RWPE1 (cell line): ENCODE measurements at regions not wholly inside any gene's neighbourhood (a gene's known extent, or its start where the extent isn't known, plus 50 kb on each side); places are given as distances from the start of the nearest gene placed in this dataset.

ENCODE experiments used
- CTCF ChIA-PET: fragments of 350-600 bp; sonication (Branson Sonifier 250); formaldehyde crosslinking; extraction: SDS; loops from one replicate; lab custom pipeline; 2021; lab: Yijun Ruan, JAX
- POLR2A ChIA-PET: fragments of 400-600 bp; formaldehyde crosslinking; extraction: SDS; loops from one replicate; lab custom pipeline; 2020; ENCODE audit warnings: antibody characterized with exemption; ENCODE audit not compliant: low non-redundant PET; lab: Yijun Ruan, JAX
- DNase-seq: peaks from one replicate; pipeline ENCODE4 v3.0.0; 2012; ENCODE audit warnings: low spot score
- H3K27ac ChIP-seq: fragments of 450-650 bp; 2 replicates; pipeline ENCODE4 v1.5.1; 2017
- TF ChIP-seq, protein P1 (sequence below): fragments of 450-650 bp; conservative IDR thresholded peaks from 2 replicates; pipeline ENCODE4 v1.5.1; 2017; ENCODE audit warnings: low read depth, mild to moderate bottlenecking

DNA sequence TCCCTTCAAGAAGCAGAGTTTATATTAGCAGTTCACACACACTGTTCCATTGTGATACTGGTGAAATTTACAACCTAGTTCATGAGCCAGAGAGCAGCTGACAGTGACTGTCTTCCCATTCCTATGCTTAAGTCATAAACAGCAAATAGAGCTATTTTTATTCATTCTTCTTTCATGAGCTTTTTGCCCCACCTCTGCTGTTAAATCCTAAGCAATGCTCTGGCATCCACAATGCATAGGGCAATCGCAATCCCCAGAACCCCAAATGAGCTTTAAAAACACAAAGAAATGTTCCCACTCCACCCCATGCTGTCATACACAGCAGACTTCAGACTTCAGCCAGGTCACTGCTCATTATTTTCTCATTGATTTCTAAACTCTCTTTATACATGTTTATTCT, 307.5 kb downstream of the ETS1 start:
- CTCF ChIA-PET, result interaction anchor here (0.7 to 1.2 kb wide), 2 partner anchors 122 to 371 kb away, joined by 3 read pairs; no protein-coding TSS in a partner anchor
- H3K27ac ChIP-seq, result peak overlapping the region; percentile 76
- POLR2A ChIA-PET, result no interaction called here
- DNase-seq, result peak; percentile 3
- TF ChIP-seq, protein P1, sequence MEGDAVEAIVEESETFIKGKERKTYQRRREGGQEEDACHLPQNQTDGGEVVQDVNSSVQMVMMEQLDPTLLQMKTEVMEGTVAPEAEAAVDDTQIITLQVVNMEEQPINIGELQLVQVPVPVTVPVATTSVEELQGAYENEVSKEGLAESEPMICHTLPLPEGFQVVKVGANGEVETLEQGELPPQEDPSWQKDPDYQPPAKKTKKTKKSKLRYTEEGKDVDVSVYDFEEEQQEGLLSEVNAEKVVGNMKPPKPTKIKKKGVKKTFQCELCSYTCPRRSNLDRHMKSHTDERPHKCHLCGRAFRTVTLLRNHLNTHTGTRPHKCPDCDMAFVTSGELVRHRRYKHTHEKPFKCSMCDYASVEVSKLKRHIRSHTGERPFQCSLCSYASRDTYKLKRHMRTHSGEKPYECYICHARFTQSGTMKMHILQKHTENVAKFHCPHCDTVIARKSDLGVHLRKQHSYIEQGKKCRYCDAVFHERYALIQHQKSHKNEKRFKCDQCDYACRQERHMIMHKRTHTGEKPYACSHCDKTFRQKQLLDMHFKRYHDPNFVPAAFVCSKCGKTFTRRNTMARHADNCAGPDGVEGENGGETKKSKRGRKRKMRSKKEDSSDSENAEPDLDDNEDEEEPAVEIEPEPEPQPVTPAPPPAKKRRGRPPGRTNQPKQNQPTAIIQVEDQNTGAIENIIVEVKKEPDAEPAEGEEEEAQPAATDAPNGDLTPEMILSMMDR, result no peak

DNA sequence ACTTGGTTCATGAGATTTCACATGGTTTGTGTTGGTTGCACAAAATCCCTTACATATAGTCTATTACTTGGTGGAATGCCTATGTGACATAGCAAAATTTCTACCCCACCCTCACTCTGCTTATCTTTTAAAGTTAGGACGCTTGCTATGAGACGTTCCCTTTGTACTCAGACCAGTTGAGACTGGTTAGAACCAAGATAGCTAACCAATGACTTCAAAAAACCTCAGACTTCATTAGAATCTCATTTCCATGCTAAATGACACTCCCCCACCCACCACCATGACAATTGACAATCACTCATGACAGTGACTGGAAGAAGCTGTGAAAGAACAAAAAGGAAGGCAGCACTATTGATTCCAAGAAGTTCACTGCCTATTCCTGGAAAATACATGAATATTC, 313.6 kb downstream of the ETS1 start:
- ChIA-PET CTCF (no interaction called here), POLR2A (no interaction called here)
- H3K27ac ChIP-seq, result no peak overlapping the region
- DNase-seq, result no peak
- TF ChIP-seq, protein P1, result no peak

DNA sequence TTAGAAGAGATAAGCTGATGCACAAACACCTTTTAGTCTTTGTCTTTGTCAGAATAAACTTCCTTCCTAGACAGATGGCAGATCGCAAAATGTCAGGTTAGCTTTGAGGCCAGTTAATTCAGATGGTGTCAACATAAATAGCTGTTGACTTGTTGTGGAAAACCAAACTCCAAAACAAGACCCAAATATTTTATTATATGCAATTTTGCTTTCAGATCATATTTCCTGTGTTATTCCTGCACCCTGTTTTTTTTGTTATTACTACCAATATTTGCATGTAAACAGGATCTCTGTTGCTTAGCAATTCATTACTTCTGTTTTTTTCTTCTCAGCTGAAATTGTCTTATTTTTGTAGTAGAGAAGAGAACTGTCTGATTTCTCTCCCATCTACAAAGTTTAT, 316.0 kb downstream of the ETS1 start:
- TF ChIP-seq, protein P1, result no peak
- POLR2A ChIA-PET, result no interaction called here
- CTCF ChIA-PET, result interaction anchor here (0.5 to 0.6 kb wide), 2 partner anchors 331 to 391 kb away, joined by 3 read pairs; no protein-coding TSS in a partner anchor
- no peak for DNase-seq
- H3K27ac ChIP-seq, result no peak overlapping the region

DNA sequence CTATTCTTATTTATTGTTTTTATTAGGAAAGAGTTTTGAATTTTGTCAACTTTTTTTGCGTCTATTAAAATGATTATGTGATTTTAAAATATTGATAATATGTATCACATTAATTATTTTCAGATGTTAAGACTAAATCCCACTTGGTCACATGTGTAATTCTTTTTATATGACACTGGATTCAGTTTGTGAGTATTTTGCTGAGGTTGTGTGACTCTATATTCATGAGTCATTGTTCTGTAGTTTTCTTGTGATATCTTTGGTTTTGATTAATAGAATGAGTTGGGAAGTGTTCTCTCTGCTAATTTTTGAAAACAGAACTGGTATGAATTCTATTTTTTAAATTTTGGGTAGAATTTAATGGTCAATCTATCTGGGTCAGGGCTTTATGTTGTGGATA, 317.9 kb downstream of the ETS1 start:
- no peak for DNase-seq
- POLR2A ChIA-PET, result no interaction called here
- CTCF ChIA-PET, result no interaction called here
- H3K27ac ChIP-seq, result no peak overlapping the region
- TF ChIP-seq, protein P1, result no peak

DNA sequence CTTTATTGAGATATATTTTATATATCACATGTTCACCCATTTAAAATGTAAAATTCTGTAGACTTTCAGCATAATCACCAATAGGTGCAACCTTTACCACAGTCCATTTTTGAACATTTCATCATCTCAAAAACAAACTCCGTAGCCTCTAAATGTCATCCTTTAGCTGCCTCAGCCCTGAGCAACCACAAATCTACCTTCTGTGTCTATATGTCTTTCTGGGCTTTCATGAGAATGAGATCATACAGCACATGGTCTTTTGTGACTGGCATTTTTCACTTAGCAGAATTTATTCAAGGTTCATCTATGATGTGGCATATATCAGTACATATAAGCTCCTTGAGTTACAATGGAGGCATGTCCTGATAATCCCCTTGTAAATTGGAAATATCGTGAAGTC, 320.5 kb downstream of the ETS1 start:
- no peak for DNase-seq
- no peak overlapping the region for H3K27ac ChIP-seq
- CTCF ChIA-PET, result interaction anchor here (0.7 kb wide), 1 partner anchor 564 kb away, joined by 3 read pairs; no protein-coding TSS in a partner anchor
- TF ChIP-seq, protein P1, result no peak
- POLR2A ChIA-PET, result no interaction called here

DNA sequence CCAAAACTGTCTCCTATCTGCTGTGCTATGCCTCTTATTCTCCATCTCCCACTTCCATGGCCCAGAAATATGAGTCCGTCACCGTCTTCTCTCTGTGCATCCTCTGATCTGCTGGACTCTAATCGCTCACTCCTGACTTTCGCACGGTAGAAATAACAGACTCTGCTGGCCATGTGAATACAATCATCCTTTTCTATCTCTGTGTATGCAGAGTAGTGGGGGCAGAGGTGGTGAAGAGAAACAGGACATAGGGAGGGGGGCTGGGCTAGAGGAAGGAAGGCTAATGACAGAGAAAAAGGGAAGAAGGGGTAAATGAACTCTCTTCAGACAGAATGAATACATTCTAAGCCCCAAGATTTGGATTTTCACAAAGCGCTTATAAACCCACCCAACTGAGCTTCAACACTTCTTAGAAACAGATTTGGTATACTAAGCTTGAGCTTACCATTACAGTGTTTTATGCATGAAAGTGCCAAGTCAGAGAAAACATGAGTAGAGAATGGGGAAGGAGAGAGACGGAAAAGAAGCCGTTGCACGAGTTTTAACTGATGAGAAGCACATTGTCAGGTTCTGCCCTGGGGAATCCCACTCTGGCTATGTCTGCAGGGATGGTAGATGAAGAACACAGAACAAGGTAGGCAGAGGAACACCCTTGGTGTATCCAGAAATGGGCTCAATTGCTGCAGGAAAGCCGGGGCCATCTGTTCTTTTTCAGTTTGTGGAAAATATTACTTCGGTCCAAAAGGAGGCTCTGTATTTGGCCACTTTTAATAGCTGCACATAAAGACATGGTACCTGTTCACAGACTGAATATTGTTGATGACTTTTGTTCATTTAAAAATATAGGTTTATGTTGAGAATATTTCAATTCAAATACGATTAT, 324.7 kb downstream of the ETS1 start:
- TF ChIP-seq, protein P1, result no peak
- ChIA-PET CTCF (interaction anchor here (0.6 kb wide), 1 partner anchor 147 kb away, joined by 3 read pairs; no protein-coding TSS in a partner anchor), POLR2A (no interaction called here)
- DNase-seq, result no peak
- H3K27ac ChIP-seq, result no peak overlapping the region
